Chondrocyte (in vitro differentiated cells): ENCODE measurements at regions not wholly inside any gene's neighbourhood (a gene's known extent, or its start where the extent isn't known, plus 50 kb on each side); places are given as distances from the start of the nearest gene placed in this dataset.

Experiments used
- DNase-seq: peaks from one replicate; pipeline ENCODE4 v3.0.0; 2021; ENCODE audit warnings: mixed read lengths, low spot score
- H3K27ac Mint-ChIP-seq: one replicate; pipeline ENCODE4 v1.8.0; 2021; ENCODE audit warnings: mild to moderate bottlenecking, moderate library complexity, mixed read lengths; ENCODE audit not compliant: unreplicated experiment
- H3K27me3 Mint-ChIP-seq: 2 replicates; pipeline ENCODE4 v1.8.0; 2021; ENCODE audit warnings: low read depth, mixed read lengths
- H3K36me3 Mint-ChIP-seq: 2 replicates; pipeline ENCODE4 v1.8.0; 2021; ENCODE audit warnings: low read depth, mixed read lengths
- H3K4me1 Mint-ChIP-seq: 2 replicates; pipeline ENCODE4 v1.8.0; 2021; ENCODE audit warnings: low read depth, mild to moderate bottlenecking, mixed read lengths
- H3K4me3 Mint-ChIP-seq: one replicate; pipeline ENCODE4 v1.8.0; 2021; ENCODE audit warnings: mild to moderate bottlenecking, moderate library complexity, mixed read lengths; ENCODE audit not compliant: unreplicated experiment
- H3K9me3 Mint-ChIP-seq: 2 replicates; pipeline ENCODE4 v1.8.0; 2021; ENCODE audit warnings: low read depth, mixed read lengths
- TF ChIP-seq, protein P1 (sequence below): fragments of 200-600 bp; sonication (generic); IDR thresholded peaks from 2 replicates; pipeline ENCODE4 v1.5.0; 2021; ENCODE audit warnings: antibody characterized with exemption, mild to moderate bottlenecking, moderate library complexity

DNA sequence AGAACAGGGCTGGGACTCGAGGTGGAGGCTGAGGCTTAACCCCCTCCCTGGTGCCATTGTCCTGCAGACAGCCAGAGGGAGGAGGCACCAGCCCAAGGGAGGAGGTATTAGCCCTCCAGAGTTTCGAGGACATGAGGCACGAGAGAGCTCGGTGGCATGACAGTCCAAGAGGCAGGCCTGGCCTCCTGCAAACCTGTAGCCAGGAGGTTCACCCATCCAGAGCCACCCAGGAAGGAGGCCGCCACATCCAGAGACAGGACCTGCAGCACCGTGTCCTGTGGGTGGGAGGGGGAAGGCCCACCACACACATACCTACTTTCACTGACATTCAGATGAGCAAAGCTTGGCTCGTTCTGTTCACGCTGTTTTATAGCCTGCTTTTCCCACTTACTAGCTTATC is 75.2 kb upstream of the ADAMTS2 start:
- peaks cover 2% of the 10 kb centered on the region for H3K9me3 Mint-ChIP-seq
- DNase-seq, result peak; percentile 74
- H3K27ac Mint-ChIP-seq, result no peak overlapping the region
- no peaks in the 10 kb centered on the region for H3K36me3 Mint-ChIP-seq
- no peak overlapping the region for H3K4me3 Mint-ChIP-seq
- no peaks in the 10 kb centered on the region for H3K4me1 Mint-ChIP-seq
- TF ChIP-seq, protein P1, sequence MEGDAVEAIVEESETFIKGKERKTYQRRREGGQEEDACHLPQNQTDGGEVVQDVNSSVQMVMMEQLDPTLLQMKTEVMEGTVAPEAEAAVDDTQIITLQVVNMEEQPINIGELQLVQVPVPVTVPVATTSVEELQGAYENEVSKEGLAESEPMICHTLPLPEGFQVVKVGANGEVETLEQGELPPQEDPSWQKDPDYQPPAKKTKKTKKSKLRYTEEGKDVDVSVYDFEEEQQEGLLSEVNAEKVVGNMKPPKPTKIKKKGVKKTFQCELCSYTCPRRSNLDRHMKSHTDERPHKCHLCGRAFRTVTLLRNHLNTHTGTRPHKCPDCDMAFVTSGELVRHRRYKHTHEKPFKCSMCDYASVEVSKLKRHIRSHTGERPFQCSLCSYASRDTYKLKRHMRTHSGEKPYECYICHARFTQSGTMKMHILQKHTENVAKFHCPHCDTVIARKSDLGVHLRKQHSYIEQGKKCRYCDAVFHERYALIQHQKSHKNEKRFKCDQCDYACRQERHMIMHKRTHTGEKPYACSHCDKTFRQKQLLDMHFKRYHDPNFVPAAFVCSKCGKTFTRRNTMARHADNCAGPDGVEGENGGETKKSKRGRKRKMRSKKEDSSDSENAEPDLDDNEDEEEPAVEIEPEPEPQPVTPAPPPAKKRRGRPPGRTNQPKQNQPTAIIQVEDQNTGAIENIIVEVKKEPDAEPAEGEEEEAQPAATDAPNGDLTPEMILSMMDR, result no peak
- H3K27me3 Mint-ChIP-seq, result peaks cover 8% of the 10 kb centered on the region

GRCh38 chr5:179418972-179419371 is 73.7 kb upstream of the ADAMTS2 start:
- no peak overlapping the region for H3K4me3 Mint-ChIP-seq
- H3K36me3 Mint-ChIP-seq, result no peaks in the 10 kb centered on the region
- H3K4me1 Mint-ChIP-seq, result no peaks in the 10 kb centered on the region
- H3K27me3 Mint-ChIP-seq, result peaks cover 8% of the 10 kb centered on the region
- peak; percentile 51 for DNase-seq
- no peaks in the 10 kb centered on the region for H3K9me3 Mint-ChIP-seq
- TF ChIP-seq, protein P1, result no peak
- no peak overlapping the region for H3K27ac Mint-ChIP-seq

DNA sequence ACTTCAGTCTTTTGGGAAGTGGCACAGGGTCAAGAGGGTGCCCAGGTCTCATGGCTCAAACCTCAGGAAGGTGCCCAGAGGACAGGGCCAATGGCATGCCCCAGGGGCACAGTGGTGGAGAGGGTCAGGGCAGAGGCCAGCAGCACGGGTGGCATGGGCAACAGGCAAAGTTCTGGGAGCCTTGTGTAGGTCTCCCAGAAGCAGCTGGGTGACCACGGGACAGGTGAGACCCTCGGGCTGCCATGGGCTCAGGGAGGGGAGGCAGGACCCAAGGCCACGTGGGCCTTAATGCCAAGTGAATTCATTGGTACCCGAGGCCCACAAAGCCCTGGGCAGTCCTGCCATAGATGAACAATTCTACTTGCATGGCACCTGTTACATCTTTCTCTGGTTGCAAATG is 72.4 kb upstream of the ADAMTS2 start:
- Mint-ChIP-seq H3K4me3 (no peak overlapping the region), H3K9me3 (no peaks in the 10 kb centered on the region), H3K36me3 (no peaks in the 10 kb centered on the region), H3K27me3 (peaks cover 8% of the 10 kb centered on the region), H3K4me1 (no peaks in the 10 kb centered on the region), H3K27ac (no peak overlapping the region)
- TF ChIP-seq, protein P1, result no peak
- peak; percentile 75 for DNase-seq

DNA sequence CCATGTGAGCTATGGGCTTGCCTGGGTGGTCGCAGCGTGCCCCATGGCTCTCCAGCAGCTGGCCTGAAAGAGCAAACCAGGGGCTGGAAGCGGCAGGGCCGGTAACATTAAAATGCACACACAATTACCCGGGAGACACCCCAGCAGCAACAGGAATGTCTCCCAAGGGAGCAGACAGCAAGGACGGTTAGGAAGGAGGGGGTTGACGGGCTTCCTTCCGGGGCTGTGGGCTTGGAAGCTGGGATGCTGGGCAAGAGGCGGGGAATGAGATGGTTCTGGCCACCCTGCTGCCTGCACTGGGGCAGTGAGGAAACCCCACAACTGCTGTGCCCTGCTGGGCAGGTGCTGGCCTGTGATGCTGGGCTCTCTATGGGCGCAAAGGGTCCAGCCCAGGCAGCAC is 71.8 kb upstream of the ADAMTS2 start:
- Mint-ChIP-seq H3K27ac (no peak overlapping the region), H3K36me3 (no peaks in the 10 kb centered on the region), H3K27me3 (peaks cover 7% of the 10 kb centered on the region), H3K4me1 (no peaks in the 10 kb centered on the region), H3K4me3 (no peak overlapping the region), H3K9me3 (no peaks in the 10 kb centered on the region)
- peak; percentile 71 for DNase-seq
- TF ChIP-seq, protein P1, result no peak

DNA sequence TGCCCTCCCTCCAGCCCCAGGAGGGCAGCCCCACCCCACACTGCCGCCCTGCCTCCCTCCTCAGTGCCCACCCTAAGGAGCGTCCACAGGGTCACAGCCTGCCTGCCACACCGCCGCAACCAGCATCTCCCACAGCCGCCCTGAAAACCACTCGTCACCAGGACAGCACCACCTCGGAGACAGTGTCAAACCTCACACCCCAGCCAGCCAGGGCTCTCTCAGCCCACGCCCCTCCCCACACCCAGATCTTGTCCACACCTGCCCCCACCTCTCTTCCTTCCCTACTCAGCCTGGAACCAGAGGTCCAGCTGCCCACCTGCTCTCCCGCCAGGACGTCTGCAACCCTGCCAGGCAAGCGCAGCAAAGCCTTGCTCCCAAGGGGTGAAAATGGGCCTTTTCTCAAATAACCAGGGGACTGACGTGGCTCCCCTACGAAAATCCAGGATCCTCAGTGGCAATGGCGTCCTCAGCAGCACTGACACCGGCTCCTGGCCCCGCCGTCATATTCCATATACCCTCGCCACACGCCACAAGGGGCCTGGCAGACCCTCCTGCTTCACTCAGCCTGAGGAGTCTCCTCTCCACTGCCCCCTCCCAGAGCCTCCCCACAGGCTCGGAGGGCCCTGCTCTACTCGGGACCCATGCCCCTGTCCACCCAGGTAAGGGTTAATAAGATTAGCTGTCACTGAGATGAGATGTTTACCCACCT is 71.0 kb upstream of the ADAMTS2 start:
- no peak overlapping the region for H3K4me3 Mint-ChIP-seq
- H3K9me3 Mint-ChIP-seq, result no peaks in the 10 kb centered on the region
- H3K27ac Mint-ChIP-seq, result no peak overlapping the region
- TF ChIP-seq, protein P1, result no peak
- peaks cover 4% of the 10 kb centered on the region for H3K27me3 Mint-ChIP-seq
- H3K36me3 Mint-ChIP-seq, result no peaks in the 10 kb centered on the region
- peak; percentile 60 for DNase-seq
- no peaks in the 10 kb centered on the region for H3K4me1 Mint-ChIP-seq
